ENCODE measurements at regions not wholly inside any gene's neighbourhood (a gene's known extent, or its start where the extent isn't known, plus 50 kb on each side); places are given as distances from the start of the nearest gene placed in this dataset.

- TF ChIP-seq ZNF660 (CRISPR knock-in tag; IDR thresholded peaks at IDR 0.05; ENCODE audit: borderline replicate concordance, low read depth) (no peak), TP53 (CRISPR knock-in tag; conservative IDR thresholded peaks at IDR 0.05) (no peak), MLX (CRISPR knock-in tag; IDR thresholded peaks at IDR 0.05) (no peak), THYN1 (CRISPR knock-in tag; IDR thresholded peaks at IDR 0.05; ENCODE audit: borderline replicate concordance, low read depth) (no peak)
These were observed 319.4 kb downstream of the CDH10 start (continued) for GRCh38 chr5:24325306-24325832.

GRCh38 chr5:24331531-24331930 is 313.2 kb downstream of the CDH10 start:
- TF ChIP-seq ZNF672 (CRISPR knock-in tag; IDR thresholded peaks at IDR 0.05) = no peak
- no peak for TF ChIP-seq TSC22D2 (CRISPR knock-in tag; IDR thresholded peaks at IDR 0.05; ENCODE audit: borderline replicate concordance)
- TF ChIP-seq GLI4 (CRISPR knock-in tag; IDR thresholded peaks at IDR 0.05; ENCODE audit: borderline replicate concordance) = no peak
- TF ChIP-seq KAT2B (IDR thresholded peaks at IDR 0.05; ENCODE audit: borderline replicate concordance, low read depth, low read length) = no peak
- TF ChIP-seq SMC3 (IDR thresholded peaks at IDR 0.05; ENCODE audit: low read length) = no peak
- TF ChIP-seq SCMH1 (CRISPR knock-in tag; IDR thresholded peaks at IDR 0.05; ENCODE audit: borderline replicate concordance) = no peak
- TF ChIP-seq EED (CRISPR knock-in tag; IDR thresholded peaks at IDR 0.05) = no peak
- TF ChIP-seq ZMYM2 (CRISPR knock-in tag; IDR thresholded peaks at IDR 0.05) = no peak
- no peak for TF ChIP-seq ELK4 (CRISPR knock-in tag; IDR thresholded peaks at IDR 0.05; ENCODE audit: borderline replicate concordance)
- no peak for TF ChIP-seq KIAA2018 (CRISPR knock-in tag; IDR thresholded peaks at IDR 0.05; ENCODE audit: borderline replicate concordance)
- no peak for TF ChIP-seq ZNF839 (CRISPR knock-in tag; IDR thresholded peaks at IDR 0.05; ENCODE audit: borderline replicate concordance)
- H3K27ac ChIP-seq (ENCODE audit: extremely low read length, insufficient read depth, low read length) = no peak overlapping the region
- H3K4me1 ChIP-seq (ENCODE audit: insufficient read depth, low read length) = no peaks in the 10 kb centered on the region
- intact Hi-C loops (cut with micrococcal nuclease; ENCODE audit: unreplicated experiment) = no loop called here
- H3K9me3 ChIP-seq (ENCODE audit: low read length) = no peaks in the 10 kb centered on the region
- no peaks in the 10 kb centered on the region for H3K27me3 ChIP-seq (ENCODE audit: control insufficient read depth in 1 of 2, insufficient read depth in 2 of 2, low read length in 2 of 2)
- no peak for ATAC-seq
- H3K4me3 ChIP-seq (replicated peaks in 1 of 3; ENCODE audit: insufficient read depth in 1 of 3, low read depth in 2 of 3, low read length in 3 of 3) = no peak overlapping the region
- H3K9ac ChIP-seq (ENCODE audit: insufficient read depth, low read depth, low read length) = no peak overlapping the region
- no peak overlapping the region for H2AFZ ChIP-seq (ENCODE audit: low read length)
- H3K36me3 ChIP-seq (replicated peaks in 1 of 2; ENCODE audit: control insufficient read depth in 1 of 2, insufficient read depth in 2 of 2, low read length in 2 of 2) = no peaks in the 10 kb centered on the region
- no TSS peak for BruUV-seq (replicated peaks)
- no peak overlapping the region for H3K4me2 ChIP-seq (ENCODE audit: low read depth, low read length)
- no peak for FAIRE-seq
- no peaks in the 10 kb centered on the region for H3K79me2 ChIP-seq (ENCODE audit: insufficient read depth, low read length)
- ChIA-PET POLR2A (no interaction called here), CTCF (ENCODE audit: low intra/inter-chr PET ratio, low total read pairs) (no interaction called here)
- DNase-seq (ENCODE audit: low spot score) = no peak
- in situ Hi-C loops (cut with HindIII; ENCODE audit: extremely low pct_ligation_motif_present, low pct_unique_long_range_greater_than_20kb) = no loop called here
- no peaks in the 10 kb centered on the region for H4K20me1 ChIP-seq (ENCODE audit: insufficient read depth, low read length)

All from HepG2 (cell line).